ENCODE measurements at regions not wholly inside any gene's neighbourhood (a gene's known extent, or its start where the extent isn't known, plus 50 kb on each side); places are given as distances from the start of the nearest gene placed in this dataset.

DNA sequence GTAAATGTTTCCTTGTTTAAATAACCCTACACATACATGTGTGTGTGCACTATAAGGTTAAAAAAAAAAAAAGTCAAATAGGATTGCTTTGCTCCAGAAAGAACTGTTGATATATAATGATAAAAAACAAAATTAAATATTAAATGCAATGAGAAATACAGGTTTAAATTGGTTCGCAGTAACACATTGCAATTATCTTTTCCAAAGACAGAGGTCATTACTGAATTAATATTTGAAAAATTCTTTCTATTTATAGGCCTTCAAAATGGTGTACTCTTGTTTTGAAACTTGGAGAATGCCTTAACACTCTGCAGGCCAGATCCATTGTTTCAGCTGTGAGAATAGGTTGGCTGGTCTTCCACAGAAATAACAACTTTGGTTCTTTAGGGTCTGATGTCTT, 319.0 kb upstream of the NUDT12 start:
- no peak for TF ChIP-seq POLR2AphosphoS5 (IDR thresholded peaks at IDR 0.05; ENCODE audit: low read depth, low read length)
- TF ChIP-seq, protein P1, sequence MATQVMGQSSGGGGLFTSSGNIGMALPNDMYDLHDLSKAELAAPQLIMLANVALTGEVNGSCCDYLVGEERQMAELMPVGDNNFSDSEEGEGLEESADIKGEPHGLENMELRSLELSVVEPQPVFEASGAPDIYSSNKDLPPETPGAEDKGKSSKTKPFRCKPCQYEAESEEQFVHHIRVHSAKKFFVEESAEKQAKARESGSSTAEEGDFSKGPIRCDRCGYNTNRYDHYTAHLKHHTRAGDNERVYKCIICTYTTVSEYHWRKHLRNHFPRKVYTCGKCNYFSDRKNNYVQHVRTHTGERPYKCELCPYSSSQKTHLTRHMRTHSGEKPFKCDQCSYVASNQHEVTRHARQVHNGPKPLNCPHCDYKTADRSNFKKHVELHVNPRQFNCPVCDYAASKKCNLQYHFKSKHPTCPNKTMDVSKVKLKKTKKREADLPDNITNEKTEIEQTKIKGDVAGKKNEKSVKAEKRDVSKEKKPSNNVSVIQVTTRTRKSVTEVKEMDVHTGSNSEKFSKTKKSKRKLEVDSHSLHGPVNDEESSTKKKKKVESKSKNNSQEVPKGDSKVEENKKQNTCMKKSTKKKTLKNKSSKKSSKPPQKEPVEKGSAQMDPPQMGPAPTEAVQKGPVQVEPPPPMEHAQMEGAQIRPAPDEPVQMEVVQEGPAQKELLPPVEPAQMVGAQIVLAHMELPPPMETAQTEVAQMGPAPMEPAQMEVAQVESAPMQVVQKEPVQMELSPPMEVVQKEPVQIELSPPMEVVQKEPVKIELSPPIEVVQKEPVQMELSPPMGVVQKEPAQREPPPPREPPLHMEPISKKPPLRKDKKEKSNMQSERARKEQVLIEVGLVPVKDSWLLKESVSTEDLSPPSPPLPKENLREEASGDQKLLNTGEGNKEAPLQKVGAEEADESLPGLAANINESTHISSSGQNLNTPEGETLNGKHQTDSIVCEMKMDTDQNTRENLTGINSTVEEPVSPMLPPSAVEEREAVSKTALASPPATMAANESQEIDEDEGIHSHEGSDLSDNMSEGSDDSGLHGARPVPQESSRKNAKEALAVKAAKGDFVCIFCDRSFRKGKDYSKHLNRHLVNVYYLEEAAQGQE (IDR thresholded peaks at IDR 0.05; ENCODE audit: insufficient read depth in 1 of 2, low read depth in 2 of 2, low read length in 2 of 2), result no peak
- TF ChIP-seq SIN3A (IDR thresholded peaks at IDR 0.05; ENCODE audit: borderline replicate concordance, insufficient read depth, low read length), result no peak

All from PFSK-1 (cell line).